Gastrocnemius medialis (tissue), 4 donors: ENCODE measurements at regions not wholly inside any gene's neighbourhood (a gene's known extent, or its start where the extent isn't known, plus 50 kb on each side); places are given as distances from the start of the nearest gene placed in this dataset.

Source experiments
- ATAC-seq, 2 donors: fragments of 150-250 bp; one replicate each; pipeline ENCODE4 v1.9.1; 2016
- DNase-seq, 2 donors: peaks; one replicate each; pipeline ENCODE4 v3.0.0-alpha.2; 2019
- H3K27ac ChIP-seq, 4 donors: fragments of 200-600 bp; sonication (generic); 1 replicate in 1 of 4; 2 replicates in 3 of 4; pipeline ENCODE4 v1.5.1; 2016 to 2018; ENCODE audit warnings: mild to moderate bottlenecking in 2 of 4, moderate library complexity in 1 of 4
- H3K27me3 ChIP-seq, 3 donors: fragments of 200-600 bp; sonication (generic) in 2 of 3; 1 replicate in 1 of 3; 2 replicates in 2 of 3; pipeline versions ENCODE4 v1.5.1 to v1.6.0; 2016 to 2019; ENCODE audit warnings: mild to moderate bottlenecking in 1 of 3, moderate library complexity in 1 of 3
- H3K36me3 ChIP-seq, 2 donors: fragments of 200-600 bp; sonication (generic) in 1 of 2; one replicate each; pipeline ENCODE4 v1.5.1; 2017 to 2018
- H3K4me1 ChIP-seq, 2 donors: fragments of 200-600 bp; sonication (generic) in 1 of 2; one replicate each; pipeline ENCODE4 v1.5.1; 2016 to 2017; ENCODE audit warnings: mild to moderate bottlenecking in 2 of 2
- H3K4me3 ChIP-seq, 4 donors: fragments of 200-600 bp; sonication (generic) in 3 of 4; 1 replicate in 1 of 4; 2 replicates in 3 of 4; pipeline ENCODE4 v1.5.1; 2016 to 2019; ENCODE audit warnings: mild to moderate bottlenecking in 2 of 4
- H3K9me3 ChIP-seq, 3 donors: fragments of 200-600 bp; sonication (generic) in 2 of 3; 1 replicate in 1 of 3; 2 replicates in 2 of 3; pipeline ENCODE4 v1.5.1; 2016 to 2019
- CTCF ChIP-seq, 5 experiments: fragments of 450-650 bp in 3 of 5; fragments of 200-600 bp in 2 of 5; sonication (generic) in 2 of 5; IDR thresholded peaks in 4 of 5; conservative IDR thresholded peaks in 1 of 5; 1 replicate in 4 of 5; 2 replicates in 1 of 5; pipeline ENCODE4 v1.5.1; 2016 to 2019; ENCODE audit warnings: antibody characterized with exemption in 5 of 5, mild to moderate bottlenecking in 3 of 5, moderate library complexity in 3 of 5
- POLR2A ChIP-seq, 2 donors: fragments of 450-650 bp; IDR thresholded peaks; one replicate each; pipeline ENCODE4 v1.6.1; 2017; ENCODE audit warnings: antibody characterized with exemption in 2 of 2, mild to moderate bottlenecking in 2 of 2, moderate library complexity in 2 of 2
- in situ Hi-C, 4 donors: fragments of 200-750 bp; cut with MboI; loops; one replicate each; pipeline versions ENCODE4 v1.15.0 to v1.8.0; 2017; ENCODE audit warnings: low sequenced_read_pairs in 4 of 4
- intact Hi-C: fragments of 100-400 bp; cut with DNase I; formaldehyde crosslinking; loops from one replicate; pipeline ENCODE4 v1.15.1; 2023; ENCODE audit warnings: low total_unique reads

- TF ChIP-seq CTCF (IDR thresholded peaks at IDR 0.05 in 4 of 5, conservative IDR thresholded peaks at IDR 0.05 in 1 of 5), result no peak
- TF ChIP-seq POLR2A (IDR thresholded peaks at IDR 0.05), result no peak
- Histone ChIP-seq H3K4me1 (no peaks in the 10 kb centered on the region), H3K9me3 (peaks cover 0 to 6% (median 0%) of the 10 kb centered on the region in 3 donors), H3K27me3 (peaks cover 0 to 7% (median 6%) of the 10 kb centered on the region in 3 donors), H3K27ac (no peak overlapping the region), H3K36me3 (no peaks in the 10 kb centered on the region), H3K4me3 (no peak overlapping the region)
- in situ Hi-C loops, result no loop called here
- DNase-seq, result no peak
- intact Hi-C loops, result no loop called here
- no peak for ATAC-seq
Measured at GRCh38 chr17:72476134-72476533, 355.3 kb downstream of the SOX9 start.

- ATAC-seq, result no peak
- TF ChIP-seq CTCF (IDR thresholded peaks at IDR 0.05 in 4 of 5, conservative IDR thresholded peaks at IDR 0.05 in 1 of 5), result no peak
- no peak for TF ChIP-seq POLR2A (IDR thresholded peaks at IDR 0.05)
- intact Hi-C loops, result no loop called here
- H3K27me3 ChIP-seq, result peaks cover 0 to 7% (median 6%) of the 10 kb centered on the region in 3 donors
- no peaks in the 10 kb centered on the region for H3K36me3 ChIP-seq
- no peaks in the 10 kb centered on the region for H3K4me1 ChIP-seq
- in situ Hi-C loops, result no loop called here
- peaks cover 0 to 6% (median 0%) of the 10 kb centered on the region in 3 donors for H3K9me3 ChIP-seq
- H3K4me3 ChIP-seq, result no peak overlapping the region
- no peak overlapping the region for H3K27ac ChIP-seq
- DNase-seq, result no peak
Measured at GRCh38 chr17:72476575-72476986, 355.8 kb downstream of the SOX9 start.

GRCh38 chr17:72477491-72477890 is 356.7 kb downstream of the SOX9 start:
- no peak overlapping the region for H3K27ac ChIP-seq
- peaks cover 0 to 7% (median 6%) of the 10 kb centered on the region in 3 donors for H3K27me3 ChIP-seq
- TF ChIP-seq POLR2A (IDR thresholded peaks at IDR 0.05), result no peak
- no peak for TF ChIP-seq CTCF (IDR thresholded peaks at IDR 0.05 in 4 of 5, conservative IDR thresholded peaks at IDR 0.05 in 1 of 5)
- no peaks in the 10 kb centered on the region for H3K4me1 ChIP-seq
- no peak overlapping the region for H3K4me3 ChIP-seq
- no peak for ATAC-seq
- in situ Hi-C loops (no loop called here), intact Hi-C loops (no loop called here)
- H3K36me3 ChIP-seq, result no peaks in the 10 kb centered on the region
- peaks cover 0 to 6% (median 0%) of the 10 kb centered on the region in 3 donors for H3K9me3 ChIP-seq
- DNase-seq, result no peak

- in situ Hi-C loops, result no loop called here
- peaks cover 0 to 7% (median 6%) of the 10 kb centered on the region in 3 donors for H3K27me3 ChIP-seq
Measured at GRCh38 chr17:72479113-72479512, 358.3 kb downstream of the SOX9 start.

More at GRCh38 chr17:72479113-72479512, 358.3 kb downstream of the SOX9 start:
- Histone ChIP-seq H3K4me1 (no peaks in the 10 kb centered on the region), H3K4me3 (no peak overlapping the region), H3K27ac (no peak overlapping the region), H3K36me3 (no peaks in the 10 kb centered on the region), H3K9me3 (peaks cover 0 to 4% (median 0%) of the 10 kb centered on the region in 3 donors)
- no peak for ATAC-seq
- no peak for DNase-seq
- TF ChIP-seq POLR2A (IDR thresholded peaks at IDR 0.05), result no peak
- no peak for TF ChIP-seq CTCF (IDR thresholded peaks at IDR 0.05 in 4 of 5, conservative IDR thresholded peaks at IDR 0.05 in 1 of 5)
- intact Hi-C loops, result no loop called here
